Mesothelial cell of epicardium (in vitro differentiated cells): ENCODE measurements at regions not wholly inside any gene's neighbourhood (a gene's known extent, or its start where the extent isn't known, plus 50 kb on each side); places are given as distances from the start of the nearest gene placed in this dataset.

ENCODE experiments used
- DNase-seq, 2 experiments: peaks; one replicate each; pipeline ENCODE4 v3.0.0; 2021; ENCODE audit warnings: low spot score in 2 of 2; ENCODE audit not compliant: unreplicated experiment in 2 of 2
- H3K27ac Mint-ChIP-seq: 2 replicates; pipeline ENCODE4 v1.8.0; 2021; ENCODE audit warnings: mixed read lengths
- H3K27me3 Mint-ChIP-seq: 2 replicates; pipeline ENCODE4 v1.8.0; 2021; ENCODE audit warnings: low read depth, mixed read lengths
- H3K36me3 Mint-ChIP-seq: 2 replicates; pipeline ENCODE4 v1.8.0; 2021; ENCODE audit warnings: mixed read lengths
- H3K4me1 Mint-ChIP-seq: 2 replicates; pipeline ENCODE4 v1.8.0; 2021; ENCODE audit warnings: mixed read lengths
- H3K4me3 Mint-ChIP-seq: 2 replicates; pipeline ENCODE4 v1.8.0; 2021; ENCODE audit warnings: mild to moderate bottlenecking, moderate library complexity, mixed read lengths
- H3K9me3 Mint-ChIP-seq: 2 replicates; pipeline ENCODE4 v1.8.0; 2021; ENCODE audit warnings: mixed read lengths
- TF ChIP-seq, protein P1 (sequence below): fragments of 200-600 bp; sonication (generic); IDR thresholded peaks from one replicate; pipeline ENCODE4 v1.5.0; 2021; ENCODE audit warnings: antibody characterized with exemption; ENCODE audit not compliant: unreplicated experiment

DNA sequence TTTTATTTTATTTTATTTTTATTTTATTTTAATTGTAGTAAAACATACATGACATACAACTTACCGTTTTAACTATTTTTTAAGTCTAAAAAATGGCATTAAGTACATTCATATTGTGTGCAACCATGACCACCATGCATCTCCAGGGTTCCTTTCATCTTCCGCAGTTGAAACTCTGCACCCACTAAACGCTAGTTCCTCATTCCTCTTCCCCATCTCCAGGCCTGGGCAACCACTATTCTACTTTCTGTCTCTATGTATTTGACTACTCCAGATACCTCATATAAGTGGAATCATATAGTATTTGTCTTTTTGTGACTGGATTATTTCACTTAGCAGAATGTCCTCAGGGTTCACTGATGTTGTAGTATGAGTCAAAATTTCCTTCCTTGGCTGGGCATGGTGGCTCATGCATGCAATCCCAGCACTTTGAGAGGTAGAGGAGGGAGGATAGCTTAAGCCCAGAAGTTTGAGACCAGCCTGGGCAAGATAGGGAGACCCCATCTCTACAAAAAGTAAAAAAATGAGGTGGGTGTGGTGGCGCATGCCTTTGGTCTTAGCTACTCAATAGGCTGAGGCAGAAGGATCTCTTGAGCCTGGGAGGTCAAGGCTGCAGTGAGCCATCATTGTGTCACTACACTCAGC, 55.7 kb upstream of the ZNF507 start:
- Mint-ChIP-seq H3K27ac (no peak overlapping the region), H3K27me3 (peaks cover 18% of the 10 kb centered on the region), H3K36me3 (no peaks in the 10 kb centered on the region), H3K9me3 (no peaks in the 10 kb centered on the region), H3K4me1 (peaks cover 7% of the 10 kb centered on the region), H3K4me3 (no peak overlapping the region)
- no peak for DNase-seq
- TF ChIP-seq, protein P1, sequence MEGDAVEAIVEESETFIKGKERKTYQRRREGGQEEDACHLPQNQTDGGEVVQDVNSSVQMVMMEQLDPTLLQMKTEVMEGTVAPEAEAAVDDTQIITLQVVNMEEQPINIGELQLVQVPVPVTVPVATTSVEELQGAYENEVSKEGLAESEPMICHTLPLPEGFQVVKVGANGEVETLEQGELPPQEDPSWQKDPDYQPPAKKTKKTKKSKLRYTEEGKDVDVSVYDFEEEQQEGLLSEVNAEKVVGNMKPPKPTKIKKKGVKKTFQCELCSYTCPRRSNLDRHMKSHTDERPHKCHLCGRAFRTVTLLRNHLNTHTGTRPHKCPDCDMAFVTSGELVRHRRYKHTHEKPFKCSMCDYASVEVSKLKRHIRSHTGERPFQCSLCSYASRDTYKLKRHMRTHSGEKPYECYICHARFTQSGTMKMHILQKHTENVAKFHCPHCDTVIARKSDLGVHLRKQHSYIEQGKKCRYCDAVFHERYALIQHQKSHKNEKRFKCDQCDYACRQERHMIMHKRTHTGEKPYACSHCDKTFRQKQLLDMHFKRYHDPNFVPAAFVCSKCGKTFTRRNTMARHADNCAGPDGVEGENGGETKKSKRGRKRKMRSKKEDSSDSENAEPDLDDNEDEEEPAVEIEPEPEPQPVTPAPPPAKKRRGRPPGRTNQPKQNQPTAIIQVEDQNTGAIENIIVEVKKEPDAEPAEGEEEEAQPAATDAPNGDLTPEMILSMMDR, result no peak

DNA sequence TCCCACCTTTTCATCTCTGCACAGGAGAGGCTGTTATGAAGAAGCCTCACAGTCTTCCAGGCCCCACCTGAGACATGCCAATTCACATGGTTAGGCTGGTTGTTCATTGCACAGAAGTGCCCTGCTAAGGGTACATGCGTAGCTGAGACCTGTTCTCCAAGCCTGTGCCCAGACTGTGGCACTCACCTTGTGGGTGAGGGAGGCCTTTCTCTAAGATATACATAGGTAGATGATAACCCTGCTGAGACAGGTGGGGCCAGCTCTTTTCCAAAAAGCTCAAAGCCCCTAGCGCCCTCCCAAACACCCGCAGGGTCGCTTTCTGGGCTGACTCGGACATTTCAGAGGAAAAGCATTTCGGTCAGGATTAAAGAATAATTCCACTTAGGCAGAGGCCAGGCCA, 53.5 kb upstream of the ZNF507 start:
- Mint-ChIP-seq H3K4me1 (peaks cover 7% of the 10 kb centered on the region), H3K27ac (no peak overlapping the region), H3K27me3 (peaks cover 6% of the 10 kb centered on the region), H3K4me3 (no peak overlapping the region), H3K9me3 (no peaks in the 10 kb centered on the region), H3K36me3 (no peaks in the 10 kb centered on the region)
- TF ChIP-seq, protein P1, result no peak
- DNase-seq, result no peak

DNA sequence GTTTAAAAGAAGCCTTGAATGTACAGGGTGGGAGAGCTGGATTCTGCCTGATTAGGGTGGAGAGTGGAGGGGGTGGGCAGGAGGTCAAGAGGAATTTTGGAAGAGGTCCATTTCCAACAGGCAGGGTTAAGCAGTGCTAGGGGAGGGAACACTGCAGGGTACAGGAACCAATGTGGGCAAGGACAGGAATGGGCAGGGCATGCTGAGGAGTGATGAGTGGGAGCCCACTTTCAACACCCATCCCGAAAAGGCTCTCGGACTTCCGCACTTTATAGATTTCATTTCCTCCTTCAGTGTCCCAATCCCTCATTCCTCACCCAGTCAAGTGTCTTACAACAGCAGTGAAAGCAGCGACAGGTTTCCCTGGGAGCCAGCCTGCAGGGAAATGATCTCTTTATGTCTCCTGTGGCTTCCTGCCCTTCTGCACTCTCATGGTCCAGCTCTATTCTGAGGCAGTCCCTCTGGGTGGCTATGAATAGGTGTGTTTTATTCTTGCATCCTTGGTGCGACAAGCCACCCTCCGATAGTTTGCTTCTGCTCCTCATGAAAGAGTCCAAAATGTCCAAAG, 50.5 kb upstream of the ZNF507 start:
- Mint-ChIP-seq H3K27ac (no peak overlapping the region), H3K4me3 (no peak overlapping the region), H3K36me3 (no peaks in the 10 kb centered on the region)

More for the DNA sequence above, 50.5 kb upstream of the ZNF507 start:
- TF ChIP-seq, protein P1, result no peak
- H3K9me3 Mint-ChIP-seq, result peaks cover 20% of the 10 kb centered on the region
- H3K27me3 Mint-ChIP-seq, result peaks cover 2% of the 10 kb centered on the region
- no peaks in the 10 kb centered on the region for H3K4me1 Mint-ChIP-seq
- no peak for DNase-seq
